MM.1S (cell line): ENCODE measurements at regions not wholly inside any gene's neighbourhood (a gene's known extent, or its start where the extent isn't known, plus 50 kb on each side); places are given as distances from the start of the nearest gene placed in this dataset.

Experiments
- CTCF ChIP-seq: fragments of 300-600 bp; sonication (generic); IDR thresholded peaks from 2 replicates; pipeline ENCODE4 v1.5.1; 2016; ENCODE audit warnings: antibody characterized with exemption, low read length, mixed read lengths
- EZH2phosphoT487 ChIP-seq: fragments of 300-600 bp; sonication (generic); IDR thresholded peaks from 2 replicates; pipeline ENCODE4 v1.6.1; 2018; ENCODE audit warnings: antibody characterized with exemption, low read length

- no peak for TF ChIP-seq CTCF
- no peak for TF ChIP-seq EZH2phosphoT487
Observed at GRCh38 chr9:2243666-2244555, 228.8 kb downstream of the SMARCA2 start.
